KMS-11 (cell line): ENCODE measurements at regions not wholly inside any gene's neighbourhood (a gene's known extent, or its start where the extent isn't known, plus 50 kb on each side); places are given as distances from the start of the nearest gene placed in this dataset.

Experiments used
- H2AFZ ChIP-seq: fragments of 200-600 bp; sonication (generic); 2 replicates; pipeline ENCODE4 v1.6.1; 2016; ENCODE audit warnings: antibody characterized with exemption, mixed run types, low read depth
- H3K27ac ChIP-seq: fragments of 200-600 bp; sonication (generic); 2 replicates; pipeline ENCODE4 v1.6.1; 2016; ENCODE audit warnings: mild to moderate bottlenecking, mixed run types
- H3K27me3 ChIP-seq: fragments of 200-600 bp; sonication (generic); 2 replicates; pipeline ENCODE4 v1.6.1; 2017; ENCODE audit warnings: mild to moderate bottlenecking, low read depth, mixed run types, moderate library complexity; ENCODE audit not compliant: insufficient read depth
- H3K36me3 ChIP-seq: fragments of 200-600 bp; sonication (generic); 2 replicates; pipeline ENCODE4 v1.6.1; 2017; ENCODE audit warnings: mild to moderate bottlenecking, mixed run types; ENCODE audit not compliant: insufficient read depth
- H3K4me1 ChIP-seq: fragments of 200-600 bp; sonication (generic); 2 replicates; pipeline ENCODE4 v1.6.1; 2016; ENCODE audit warnings: mild to moderate bottlenecking, low read depth, mixed run types; ENCODE audit not compliant: poor library complexity, severe bottlenecking
- H3K4me2 ChIP-seq: fragments of 200-600 bp; sonication (generic); 2 replicates; pipeline ENCODE4 v1.7.0; 2016; ENCODE audit warnings: mild to moderate bottlenecking, mixed run types
- H3K4me3 ChIP-seq: fragments of 200-600 bp; sonication (generic); IDR thresholded peaks from 2 replicates; pipeline ENCODE4 v1.6.1; 2017; ENCODE audit warnings: low read depth, low read length, mixed read lengths; ENCODE audit not compliant: insufficient read depth
- H3K79me2 ChIP-seq: fragments of 200-600 bp; sonication (generic); 2 replicates; pipeline ENCODE4 v1.6.1; 2016; ENCODE audit warnings: low read depth, mixed run types; ENCODE audit not compliant: insufficient read depth
- H3K9ac ChIP-seq: fragments of 200-600 bp; sonication (generic); 2 replicates; pipeline ENCODE4 v1.6.1; 2016; ENCODE audit warnings: mild to moderate bottlenecking, mixed run types
- H4K20me1 ChIP-seq: fragments of 200-600 bp; sonication (generic); 2 replicates; pipeline ENCODE4 v1.6.1; 2016; ENCODE audit warnings: mild to moderate bottlenecking, mixed run types; ENCODE audit not compliant: insufficient read depth
- TF ChIP-seq, protein P1 (sequence below): fragments of 200-600 bp; sonication (generic); conservative IDR thresholded peaks from 2 replicates; pipeline ENCODE4 v1.6.1; 2017; ENCODE audit warnings: low read depth, mild to moderate bottlenecking, antibody characterized with exemption, low read length, moderate library complexity, mixed read lengths

DNA sequence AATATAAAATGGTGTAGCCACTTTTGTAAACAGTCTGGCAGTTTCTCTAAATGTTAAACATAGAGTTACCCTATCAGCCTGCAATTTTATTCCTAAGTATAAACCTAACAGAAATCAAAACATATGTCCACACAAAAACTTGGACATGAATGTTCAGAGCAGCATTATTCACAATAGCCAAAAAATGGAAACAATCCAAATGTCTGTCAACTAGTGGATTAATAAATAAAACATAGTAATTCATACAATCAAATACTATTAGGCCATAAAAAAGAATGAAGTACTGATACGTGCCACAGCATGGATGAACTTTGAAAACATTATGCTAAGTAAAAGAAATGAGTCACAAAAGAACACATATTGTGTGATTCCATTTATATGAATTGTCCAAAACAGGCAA lies 196.5 kb downstream of the NUAK1 start:
- H3K4me1 ChIP-seq, result no peaks in the 10 kb centered on the region
- no peaks in the 10 kb centered on the region for H3K36me3 ChIP-seq
- no peak overlapping the region for H3K4me3 ChIP-seq
- no peak overlapping the region for H2AFZ ChIP-seq
- H3K79me2 ChIP-seq, result no peaks in the 10 kb centered on the region
- no peak overlapping the region for H3K9ac ChIP-seq
- TF ChIP-seq, protein P1, sequence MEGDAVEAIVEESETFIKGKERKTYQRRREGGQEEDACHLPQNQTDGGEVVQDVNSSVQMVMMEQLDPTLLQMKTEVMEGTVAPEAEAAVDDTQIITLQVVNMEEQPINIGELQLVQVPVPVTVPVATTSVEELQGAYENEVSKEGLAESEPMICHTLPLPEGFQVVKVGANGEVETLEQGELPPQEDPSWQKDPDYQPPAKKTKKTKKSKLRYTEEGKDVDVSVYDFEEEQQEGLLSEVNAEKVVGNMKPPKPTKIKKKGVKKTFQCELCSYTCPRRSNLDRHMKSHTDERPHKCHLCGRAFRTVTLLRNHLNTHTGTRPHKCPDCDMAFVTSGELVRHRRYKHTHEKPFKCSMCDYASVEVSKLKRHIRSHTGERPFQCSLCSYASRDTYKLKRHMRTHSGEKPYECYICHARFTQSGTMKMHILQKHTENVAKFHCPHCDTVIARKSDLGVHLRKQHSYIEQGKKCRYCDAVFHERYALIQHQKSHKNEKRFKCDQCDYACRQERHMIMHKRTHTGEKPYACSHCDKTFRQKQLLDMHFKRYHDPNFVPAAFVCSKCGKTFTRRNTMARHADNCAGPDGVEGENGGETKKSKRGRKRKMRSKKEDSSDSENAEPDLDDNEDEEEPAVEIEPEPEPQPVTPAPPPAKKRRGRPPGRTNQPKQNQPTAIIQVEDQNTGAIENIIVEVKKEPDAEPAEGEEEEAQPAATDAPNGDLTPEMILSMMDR, result no peak
- H4K20me1 ChIP-seq, result no peaks in the 10 kb centered on the region
- H3K4me2 ChIP-seq, result no peak overlapping the region
- H3K27me3 ChIP-seq, result no peaks in the 10 kb centered on the region
- H3K27ac ChIP-seq, result no peak overlapping the region

DNA sequence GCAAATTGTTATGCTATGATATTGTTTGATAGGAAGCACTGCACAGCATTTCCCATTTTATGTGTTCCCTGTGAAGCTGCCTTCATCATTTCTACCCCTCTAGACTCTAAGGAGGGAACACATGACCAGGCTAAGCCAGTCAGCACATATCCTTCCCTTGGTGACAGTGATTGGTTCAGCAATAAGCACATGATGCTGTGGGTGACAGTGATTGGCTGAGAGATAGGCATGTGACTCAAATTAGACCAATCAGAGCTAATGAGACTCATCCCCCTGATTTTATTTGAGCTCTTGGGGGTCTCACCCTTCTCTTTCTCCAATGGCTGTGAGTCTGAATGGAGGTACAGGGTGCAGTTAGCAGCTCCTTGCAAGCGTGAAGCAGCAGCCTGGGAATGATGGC lies 195.2 kb downstream of the NUAK1 start:
- Histone ChIP-seq H3K27ac (no peak overlapping the region), H2AFZ (no peak overlapping the region), H3K4me3 (no peak overlapping the region), H3K36me3 (no peaks in the 10 kb centered on the region), H3K4me2 (no peak overlapping the region), H4K20me1 (no peaks in the 10 kb centered on the region), H3K27me3 (no peaks in the 10 kb centered on the region), H3K79me2 (no peaks in the 10 kb centered on the region), H3K4me1 (no peaks in the 10 kb centered on the region), H3K9ac (no peak overlapping the region)
- TF ChIP-seq, protein P1, result no peak

DNA sequence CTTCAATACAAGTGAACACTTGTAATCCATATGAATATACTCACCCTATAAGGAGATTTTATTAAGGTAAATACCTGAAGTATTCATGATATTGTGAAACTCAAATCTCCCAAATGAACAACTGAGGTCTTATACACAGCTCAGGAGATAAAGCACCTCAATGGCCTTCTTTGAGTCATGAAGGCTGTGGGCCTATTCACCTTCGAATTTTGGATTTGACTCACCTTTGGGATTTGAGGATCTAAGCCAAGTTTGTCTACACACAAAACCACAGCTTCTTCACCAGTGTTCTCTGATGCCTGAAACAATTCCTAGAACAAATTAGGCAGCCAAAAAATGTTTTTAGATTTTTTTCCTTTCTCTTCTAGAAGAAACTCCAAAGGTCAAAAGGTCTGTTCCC lies 194.1 kb downstream of the NUAK1 start:
- no peaks in the 10 kb centered on the region for H4K20me1 ChIP-seq
- no peak overlapping the region for H3K9ac ChIP-seq
- no peaks in the 10 kb centered on the region for H3K4me1 ChIP-seq
- no peaks in the 10 kb centered on the region for H3K27me3 ChIP-seq
- no peak overlapping the region for H3K27ac ChIP-seq
- H3K4me3 ChIP-seq, result no peak overlapping the region
- H3K4me2 ChIP-seq, result no peak overlapping the region
- H2AFZ ChIP-seq, result no peak overlapping the region
- no peaks in the 10 kb centered on the region for H3K36me3 ChIP-seq
- TF ChIP-seq, protein P1, result no peak
- H3K79me2 ChIP-seq, result no peaks in the 10 kb centered on the region

DNA sequence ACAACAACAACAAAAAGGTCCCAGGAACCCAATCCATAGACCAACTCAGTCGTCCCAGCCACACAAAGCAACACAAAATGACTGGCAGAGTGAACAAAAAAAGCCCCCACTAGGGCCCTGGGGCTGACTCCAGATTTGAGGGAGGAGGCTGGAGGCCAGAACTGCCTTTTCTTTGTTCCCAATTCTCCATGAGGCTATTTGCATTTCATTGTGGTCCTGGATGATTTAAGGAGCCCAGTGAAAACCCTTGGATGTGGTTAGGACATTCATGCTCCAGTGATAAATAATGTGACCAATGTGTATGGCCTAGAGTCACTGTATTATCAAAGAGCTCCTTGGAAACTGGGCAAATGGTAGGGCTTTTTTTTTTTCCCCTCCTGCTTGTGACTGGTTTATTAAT lies 192.9 kb downstream of the NUAK1 start:
- Histone ChIP-seq H4K20me1 (no peaks in the 10 kb centered on the region), H3K79me2 (no peaks in the 10 kb centered on the region), H2AFZ (no peak overlapping the region), H3K4me3 (no peak overlapping the region), H3K4me1 (no peaks in the 10 kb centered on the region), H3K36me3 (no peaks in the 10 kb centered on the region), H3K4me2 (no peak overlapping the region), H3K27ac (no peak overlapping the region), H3K9ac (no peak overlapping the region), H3K27me3 (no peaks in the 10 kb centered on the region)
- TF ChIP-seq, protein P1, result no peak
